ENCODE measurements at regions not wholly inside any gene's neighbourhood (a gene's known extent, or its start where the extent isn't known, plus 50 kb on each side); places are given as distances from the start of the nearest gene placed in this dataset.

DNA sequence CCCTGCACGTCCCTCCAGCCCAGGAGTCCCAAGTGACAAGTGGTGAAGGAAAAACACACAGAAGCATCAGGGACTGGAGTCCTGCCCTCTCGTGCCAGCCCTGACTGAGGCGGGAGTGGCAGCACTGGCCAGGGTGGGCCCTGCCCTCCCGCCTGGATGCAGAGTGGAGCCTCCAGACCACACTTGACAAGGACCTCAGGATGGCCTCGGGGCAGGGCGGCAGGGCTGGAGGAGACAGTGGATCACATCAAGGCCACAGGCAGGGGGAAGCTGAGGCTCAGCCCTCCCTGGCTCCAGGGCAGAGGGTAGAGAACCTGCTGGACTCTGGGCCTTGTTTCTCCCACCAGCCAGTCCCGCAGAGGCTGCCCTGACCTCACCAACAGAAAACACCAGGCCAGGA is 128.8 kb upstream of the CDH4 start:
- H3K9me3 Mint-ChIP-seq = no peaks in the 10 kb centered on the region
- no peak for DNase-seq
- H3K27me3 Mint-ChIP-seq (ENCODE audit: low read depth, poor library complexity) = peaks cover 39% of the 10 kb centered on the region
- no peak overlapping the region for H3K27ac Mint-ChIP-seq
- H3K4me3 Mint-ChIP-seq = no peak overlapping the region
- no peaks in the 10 kb centered on the region for H3K36me3 Mint-ChIP-seq (ENCODE audit: low read depth)
- TF ChIP-seq, protein P1, sequence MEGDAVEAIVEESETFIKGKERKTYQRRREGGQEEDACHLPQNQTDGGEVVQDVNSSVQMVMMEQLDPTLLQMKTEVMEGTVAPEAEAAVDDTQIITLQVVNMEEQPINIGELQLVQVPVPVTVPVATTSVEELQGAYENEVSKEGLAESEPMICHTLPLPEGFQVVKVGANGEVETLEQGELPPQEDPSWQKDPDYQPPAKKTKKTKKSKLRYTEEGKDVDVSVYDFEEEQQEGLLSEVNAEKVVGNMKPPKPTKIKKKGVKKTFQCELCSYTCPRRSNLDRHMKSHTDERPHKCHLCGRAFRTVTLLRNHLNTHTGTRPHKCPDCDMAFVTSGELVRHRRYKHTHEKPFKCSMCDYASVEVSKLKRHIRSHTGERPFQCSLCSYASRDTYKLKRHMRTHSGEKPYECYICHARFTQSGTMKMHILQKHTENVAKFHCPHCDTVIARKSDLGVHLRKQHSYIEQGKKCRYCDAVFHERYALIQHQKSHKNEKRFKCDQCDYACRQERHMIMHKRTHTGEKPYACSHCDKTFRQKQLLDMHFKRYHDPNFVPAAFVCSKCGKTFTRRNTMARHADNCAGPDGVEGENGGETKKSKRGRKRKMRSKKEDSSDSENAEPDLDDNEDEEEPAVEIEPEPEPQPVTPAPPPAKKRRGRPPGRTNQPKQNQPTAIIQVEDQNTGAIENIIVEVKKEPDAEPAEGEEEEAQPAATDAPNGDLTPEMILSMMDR (IDR thresholded peaks at IDR 0.05) = no peak
- peaks cover 25% of the 10 kb centered on the region for H3K4me1 Mint-ChIP-seq

DNA sequence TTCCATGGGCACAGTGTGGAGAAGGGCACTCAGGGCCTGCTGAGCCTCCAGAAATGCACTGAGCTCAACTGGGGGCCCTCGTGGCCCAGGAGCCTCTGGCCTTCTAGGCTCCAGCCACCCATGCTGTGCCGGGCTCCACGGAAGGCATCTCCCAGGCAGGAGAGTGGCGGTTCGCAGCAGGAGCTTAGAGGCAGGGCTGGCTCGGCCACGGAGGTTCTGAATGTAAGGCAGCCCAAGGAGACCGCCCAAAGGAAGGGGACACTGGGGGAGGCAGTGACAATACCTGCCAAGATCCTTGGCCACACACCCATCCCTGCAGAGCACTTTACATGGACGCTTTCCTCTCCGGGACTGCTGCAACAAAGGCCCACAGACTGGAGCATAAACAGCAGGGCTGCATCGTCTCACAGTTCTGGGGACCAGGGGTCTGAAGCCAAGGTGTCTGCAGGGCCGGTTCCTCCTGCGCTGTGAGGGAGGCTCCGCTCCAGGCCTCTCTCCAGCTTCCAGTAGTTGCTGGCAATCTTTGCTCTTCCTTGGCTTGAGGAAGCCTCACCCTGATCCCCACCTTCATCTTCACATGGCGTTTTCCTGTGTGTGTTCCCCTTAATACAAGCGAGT is 128.2 kb upstream of the CDH4 start:
- TF ChIP-seq, protein P1 (IDR thresholded peaks at IDR 0.05) = no peak
- Mint-ChIP-seq H3K4me1 (peaks cover 31% of the 10 kb centered on the region), H3K27me3 (ENCODE audit: low read depth, poor library complexity) (peaks cover 41% of the 10 kb centered on the region), H3K9me3 (no peaks in the 10 kb centered on the region), H3K27ac (no peak overlapping the region), H3K4me3 (no peak overlapping the region), H3K36me3 (ENCODE audit: low read depth) (no peaks in the 10 kb centered on the region)
- DNase-seq = no peak

DNA sequence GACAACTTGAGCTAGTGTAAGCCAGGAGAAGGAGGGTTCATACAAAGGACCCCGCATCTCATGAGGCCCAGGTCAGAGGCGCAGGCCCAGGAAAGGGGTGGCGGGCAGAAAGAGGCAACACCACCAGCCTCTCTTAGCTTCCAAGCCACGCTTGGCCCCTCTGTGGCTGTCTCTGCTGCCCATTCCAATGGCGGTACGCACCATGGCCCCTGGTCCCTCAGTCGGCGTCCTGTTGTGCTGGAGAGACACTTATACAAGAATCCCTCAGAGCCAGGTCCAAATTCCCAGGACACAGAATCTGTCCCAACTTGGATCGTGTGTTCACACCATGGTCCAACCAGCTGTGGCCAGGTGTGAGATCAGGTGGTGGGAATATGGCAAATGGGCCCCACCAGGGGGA is 127.0 kb upstream of the CDH4 start:
- peaks cover 37% of the 10 kb centered on the region for H3K4me1 Mint-ChIP-seq
- H3K4me3 Mint-ChIP-seq = no peak overlapping the region
- TF ChIP-seq, protein P1 (IDR thresholded peaks at IDR 0.05) = no peak
- DNase-seq = no peak
- no peaks in the 10 kb centered on the region for H3K9me3 Mint-ChIP-seq
- peaks cover 35% of the 10 kb centered on the region for H3K27me3 Mint-ChIP-seq (ENCODE audit: low read depth, poor library complexity)
- no peak overlapping the region for H3K27ac Mint-ChIP-seq
- no peaks in the 10 kb centered on the region for H3K36me3 Mint-ChIP-seq (ENCODE audit: low read depth)

- Mint-ChIP-seq H3K9me3 (no peaks in the 10 kb centered on the region), H3K27ac (no peak overlapping the region), H3K4me1 (peaks cover 38% of the 10 kb centered on the region)
Measured at GRCh38 chr20:61125546-61126180, 126.4 kb upstream of the CDH4 start.

DNA sequence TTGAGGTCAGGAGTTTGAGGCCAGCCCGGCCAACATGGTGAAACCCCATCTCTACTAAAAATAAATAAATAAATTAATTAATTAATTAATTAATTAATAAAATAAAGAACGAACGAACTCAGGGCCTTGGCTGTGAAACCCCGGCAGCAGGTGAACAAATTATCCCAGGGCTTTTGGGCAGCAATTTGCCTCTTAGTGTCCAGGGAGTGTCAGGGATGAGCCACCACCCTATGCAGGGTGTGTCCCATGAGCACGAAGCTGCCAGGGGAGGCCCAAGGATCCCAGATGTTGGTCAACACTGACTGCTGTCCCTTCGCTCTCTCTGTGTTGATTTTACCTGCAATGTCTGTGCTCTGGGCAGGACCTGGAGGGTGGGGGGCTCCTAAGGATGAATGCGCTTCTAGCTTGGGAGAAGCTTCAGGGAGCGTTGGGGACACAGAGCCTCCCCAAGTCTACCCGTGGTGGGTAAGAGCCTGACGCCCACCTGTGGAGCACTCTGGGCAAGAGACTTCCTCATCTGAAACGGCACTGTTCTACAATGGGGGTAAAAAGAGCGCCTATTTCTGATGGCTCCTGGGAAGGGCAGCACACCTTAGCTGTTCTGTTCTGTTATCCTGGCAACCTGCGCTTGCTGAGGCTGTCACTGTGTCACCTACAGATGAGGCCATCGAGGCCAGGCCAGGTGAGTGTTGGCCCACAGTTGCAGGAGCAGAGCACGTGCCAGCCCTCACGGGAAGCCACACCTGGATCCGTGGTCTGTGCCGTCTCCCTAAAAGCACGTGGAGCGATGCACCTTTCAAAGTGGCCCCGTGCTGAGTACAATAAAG is 125.5 kb upstream of the CDH4 start:
- H3K4me3 Mint-ChIP-seq = no peak overlapping the region
- no peaks in the 10 kb centered on the region for H3K36me3 Mint-ChIP-seq (ENCODE audit: low read depth)
- DNase-seq = no peak
- H3K9me3 Mint-ChIP-seq = no peaks in the 10 kb centered on the region
- H3K27me3 Mint-ChIP-seq (ENCODE audit: low read depth, poor library complexity) = peaks cover 39% of the 10 kb centered on the region
- no peak overlapping the region for H3K27ac Mint-ChIP-seq
- peaks cover 43% of the 10 kb centered on the region for H3K4me1 Mint-ChIP-seq
- TF ChIP-seq, protein P1 (IDR thresholded peaks at IDR 0.05) = no peak

More at GRCh38 chr20:61125546-61126180, 126.4 kb upstream of the CDH4 start:
- no peak for DNase-seq
- H3K27me3 Mint-ChIP-seq (ENCODE audit: low read depth, poor library complexity) = peaks cover 39% of the 10 kb centered on the region
- TF ChIP-seq, protein P1 (IDR thresholded peaks at IDR 0.05) = no peak
- H3K4me3 Mint-ChIP-seq = no peak overlapping the region
- H3K36me3 Mint-ChIP-seq (ENCODE audit: low read depth) = no peaks in the 10 kb centered on the region
